ENCODE measurements at regions not wholly inside any gene's neighbourhood (a gene's known extent, or its start where the extent isn't known, plus 50 kb on each side); places are given as distances from the start of the nearest gene placed in this dataset.

GRCh38 chr17:22461460-22462145 is 769.3 kb downstream of the KCNJ18 start (continued):
- TF ChIP-seq, protein P1, sequence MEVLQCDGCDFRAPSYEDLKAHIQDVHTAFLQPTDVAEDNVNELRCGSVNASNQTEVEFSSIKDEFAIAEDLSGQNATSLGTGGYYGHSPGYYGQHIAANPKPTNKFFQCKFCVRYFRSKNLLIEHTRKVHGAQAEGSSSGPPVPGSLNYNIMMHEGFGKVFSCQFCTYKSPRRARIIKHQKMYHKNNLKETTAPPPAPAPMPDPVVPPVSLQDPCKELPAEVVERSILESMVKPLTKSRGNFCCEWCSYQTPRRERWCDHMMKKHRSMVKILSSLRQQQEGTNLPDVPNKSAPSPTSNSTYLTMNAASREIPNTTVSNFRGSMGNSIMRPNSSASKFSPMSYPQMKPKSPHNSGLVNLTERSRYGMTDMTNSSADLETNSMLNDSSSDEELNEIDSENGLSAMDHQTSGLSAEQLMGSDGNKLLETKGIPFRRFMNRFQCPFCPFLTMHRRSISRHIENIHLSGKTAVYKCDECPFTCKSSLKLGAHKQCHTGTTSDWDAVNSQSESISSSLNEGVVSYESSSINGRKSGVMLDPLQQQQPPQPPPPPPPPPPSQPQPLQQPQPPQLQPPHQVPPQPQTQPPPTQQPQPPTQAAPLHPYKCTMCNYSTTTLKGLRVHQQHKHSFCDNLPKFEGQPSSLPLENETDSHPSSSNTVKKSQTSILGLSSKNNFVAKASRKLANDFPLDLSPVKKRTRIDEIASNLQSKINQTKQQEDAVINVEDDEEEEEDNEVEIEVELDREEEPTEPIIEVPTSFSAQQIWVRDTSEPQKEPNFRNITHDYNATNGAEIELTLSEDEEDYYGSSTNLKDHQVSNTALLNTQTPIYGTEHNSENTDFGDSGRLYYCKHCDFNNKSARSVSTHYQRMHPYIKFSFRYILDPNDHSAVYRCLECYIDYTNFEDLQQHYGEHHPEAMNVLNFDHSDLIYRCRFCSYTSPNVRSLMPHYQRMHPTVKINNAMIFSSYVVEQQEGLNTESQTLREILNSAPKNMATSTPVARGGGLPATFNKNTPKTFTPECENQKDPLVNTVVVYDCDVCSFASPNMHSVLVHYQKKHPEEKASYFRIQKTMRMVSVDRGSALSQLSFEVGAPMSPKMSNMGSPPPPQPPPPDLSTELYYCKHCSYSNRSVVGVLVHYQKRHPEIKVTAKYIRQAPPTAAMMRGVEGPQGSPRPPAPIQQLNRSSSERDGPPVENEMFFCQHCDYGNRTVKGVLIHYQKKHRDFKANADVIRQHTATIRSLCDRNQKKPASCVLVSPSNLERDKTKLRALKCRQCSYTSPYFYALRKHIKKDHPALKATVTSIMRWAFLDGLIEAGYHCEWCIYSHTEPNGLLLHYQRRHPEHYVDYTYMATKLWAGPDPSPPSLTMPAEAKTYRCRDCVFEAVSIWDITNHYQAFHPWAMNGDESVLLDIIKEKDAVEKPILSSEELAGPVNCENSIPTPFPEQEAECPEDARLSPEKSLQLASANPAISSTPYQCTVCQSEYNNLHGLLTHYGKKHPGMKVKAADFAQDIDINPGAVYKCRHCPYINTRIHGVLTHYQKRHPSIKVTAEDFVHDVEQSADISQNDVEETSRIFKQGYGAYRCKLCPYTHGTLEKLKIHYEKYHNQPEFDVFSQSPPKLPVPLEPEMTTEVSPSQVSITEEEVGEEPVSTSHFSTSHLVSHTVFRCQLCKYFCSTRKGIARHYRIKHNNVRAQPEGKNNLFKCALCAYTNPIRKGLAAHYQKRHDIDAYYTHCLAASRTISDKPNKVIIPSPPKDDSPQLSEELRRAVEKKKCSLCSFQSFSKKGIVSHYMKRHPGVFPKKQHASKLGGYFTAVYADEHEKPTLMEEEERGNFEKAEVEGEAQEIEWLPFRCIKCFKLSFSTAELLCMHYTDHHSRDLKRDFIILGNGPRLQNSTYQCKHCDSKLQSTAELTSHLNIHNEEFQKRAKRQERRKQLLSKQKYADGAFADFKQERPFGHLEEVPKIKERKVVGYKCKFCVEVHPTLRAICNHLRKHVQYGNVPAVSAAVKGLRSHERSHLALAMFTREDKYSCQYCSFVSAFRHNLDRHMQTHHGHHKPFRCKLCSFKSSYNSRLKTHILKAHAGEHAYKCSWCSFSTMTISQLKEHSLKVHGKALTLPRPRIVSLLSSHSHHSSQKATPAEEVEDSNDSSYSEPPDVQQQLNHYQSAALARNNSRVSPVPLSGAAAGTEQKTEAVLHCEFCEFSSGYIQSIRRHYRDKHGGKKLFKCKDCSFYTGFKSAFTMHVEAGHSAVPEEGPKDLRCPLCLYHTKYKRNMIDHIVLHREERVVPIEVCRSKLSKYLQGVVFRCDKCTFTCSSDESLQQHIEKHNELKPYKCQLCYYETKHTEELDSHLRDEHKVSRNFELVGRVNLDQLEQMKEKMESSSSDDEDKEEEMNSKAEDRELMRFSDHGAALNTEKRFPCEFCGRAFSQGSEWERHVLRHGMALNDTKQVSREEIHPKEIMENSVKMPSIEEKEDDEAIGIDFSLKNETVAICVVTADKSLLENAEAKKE (CRISPR knock-in tag; IDR thresholded peaks at IDR 0.05): no peak
- TF ChIP-seq ZNF114 (CRISPR knock-in tag; IDR thresholded peaks at IDR 0.05) (no peak), NANOG (IDR thresholded peaks at IDR 0.05; ENCODE audit: borderline replicate concordance) (no peak), EZH2 (IDR thresholded peaks at IDR 0.05; ENCODE audit: low read depth, unreplicated experiment) (no peak), CTCF (conservative IDR thresholded peaks at IDR 0.05; ENCODE audit: low read depth in 2 of 2) (no peak), POLR2AphosphoS5 (IDR thresholded peaks at IDR 0.05; ENCODE audit: low read depth) (no peak), ETS1 (IDR thresholded peaks at IDR 0.05) (no peak), EZH2phosphoT487 (IDR thresholded peaks at IDR 0.05; ENCODE audit: unreplicated experiment) (no peak), CREB1 (CRISPR knock-in tag; IDR thresholded peaks at IDR 0.05; ENCODE audit: low read depth) (no peak)
